ENCODE measurements at regions not wholly inside any gene's neighbourhood (a gene's known extent, or its start where the extent isn't known, plus 50 kb on each side); places are given as distances from the start of the nearest gene placed in this dataset.

DNA sequence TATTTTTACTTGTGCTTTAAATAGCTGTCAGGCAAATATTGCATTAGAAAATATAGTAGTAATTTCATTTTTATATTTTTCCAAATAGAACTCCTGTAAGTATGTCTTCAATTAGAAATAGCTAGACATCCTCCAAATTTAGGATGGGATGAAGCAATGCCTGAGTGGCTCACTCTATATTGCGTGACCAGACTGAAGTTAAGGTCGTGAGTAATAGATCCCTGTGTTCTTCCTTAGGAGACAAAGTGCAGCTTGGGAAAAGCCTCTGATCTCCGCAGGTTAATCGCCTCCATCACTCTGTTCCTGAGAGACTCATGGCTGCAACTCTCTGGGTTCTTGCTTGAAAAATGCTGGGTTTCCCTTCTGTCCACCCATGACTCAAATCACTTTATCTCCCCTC is 484.8 kb upstream of the ANKRD30A start:
- WGBS, 2 donors = 89 to 96% methylated on average over 4 of the region's 4 CpGs
- Histone ChIP-seq H3K4me3 (no peak overlapping the region), H3K9me3 (no peaks in the 10 kb centered on the region), H3K27me3 (no peaks in the 10 kb centered on the region), H3K4me1 (no peaks in the 10 kb centered on the region), H3K36me3 (no peaks in the 10 kb centered on the region), H3K27ac (no peak overlapping the region)
- TF ChIP-seq, protein P1, sequence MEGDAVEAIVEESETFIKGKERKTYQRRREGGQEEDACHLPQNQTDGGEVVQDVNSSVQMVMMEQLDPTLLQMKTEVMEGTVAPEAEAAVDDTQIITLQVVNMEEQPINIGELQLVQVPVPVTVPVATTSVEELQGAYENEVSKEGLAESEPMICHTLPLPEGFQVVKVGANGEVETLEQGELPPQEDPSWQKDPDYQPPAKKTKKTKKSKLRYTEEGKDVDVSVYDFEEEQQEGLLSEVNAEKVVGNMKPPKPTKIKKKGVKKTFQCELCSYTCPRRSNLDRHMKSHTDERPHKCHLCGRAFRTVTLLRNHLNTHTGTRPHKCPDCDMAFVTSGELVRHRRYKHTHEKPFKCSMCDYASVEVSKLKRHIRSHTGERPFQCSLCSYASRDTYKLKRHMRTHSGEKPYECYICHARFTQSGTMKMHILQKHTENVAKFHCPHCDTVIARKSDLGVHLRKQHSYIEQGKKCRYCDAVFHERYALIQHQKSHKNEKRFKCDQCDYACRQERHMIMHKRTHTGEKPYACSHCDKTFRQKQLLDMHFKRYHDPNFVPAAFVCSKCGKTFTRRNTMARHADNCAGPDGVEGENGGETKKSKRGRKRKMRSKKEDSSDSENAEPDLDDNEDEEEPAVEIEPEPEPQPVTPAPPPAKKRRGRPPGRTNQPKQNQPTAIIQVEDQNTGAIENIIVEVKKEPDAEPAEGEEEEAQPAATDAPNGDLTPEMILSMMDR (IDR thresholded peaks at IDR 0.05) = no peak
- no peak for TF ChIP-seq EP300 (IDR thresholded peaks at IDR 0.05)
- no peak for DNase-seq (ENCODE audit: low spot score in 2 of 2)

DNA sequence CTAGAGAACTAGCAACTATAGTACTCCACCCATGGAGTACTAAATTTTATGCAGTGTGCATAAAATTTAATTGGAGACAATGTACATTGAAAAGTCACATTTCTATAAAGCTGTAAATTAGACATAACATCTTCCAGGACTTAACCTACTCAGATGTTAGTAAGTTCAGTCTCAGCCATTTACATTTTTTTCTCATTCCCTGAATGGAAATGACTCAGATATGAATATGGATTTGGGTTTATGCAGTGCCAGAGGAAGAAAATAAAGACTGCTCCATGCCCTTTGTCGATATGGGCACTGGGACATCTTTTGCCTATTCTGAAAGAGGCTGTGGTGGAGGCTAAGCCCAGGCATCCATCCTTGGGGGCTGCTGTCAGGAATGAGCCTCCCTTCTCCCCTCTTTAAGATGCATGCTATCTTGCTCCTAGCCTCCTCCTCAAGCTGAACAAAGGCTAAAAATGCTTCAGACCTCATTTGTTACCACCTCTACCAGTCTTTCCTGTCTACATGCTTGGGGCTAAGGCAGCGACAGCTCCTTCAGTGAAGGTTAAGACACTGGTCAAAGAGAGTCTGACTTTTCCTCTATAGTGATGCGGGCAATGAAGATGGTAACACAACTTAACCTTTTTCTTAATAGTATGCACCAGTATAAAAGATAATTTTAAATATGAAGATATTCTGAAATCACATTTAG is 486.8 kb upstream of the ANKRD30A start:
- H3K9me3 ChIP-seq = no peaks in the 10 kb centered on the region
- 90 to 93% methylated on average over 3 of the region's 3 CpGs for WGBS, 2 donors
- H3K4me3 ChIP-seq = no peak overlapping the region
- H3K27me3 ChIP-seq = no peaks in the 10 kb centered on the region
- H3K4me1 ChIP-seq = no peaks in the 10 kb centered on the region
- H3K27ac ChIP-seq = no peak overlapping the region
- H3K36me3 ChIP-seq = no peaks in the 10 kb centered on the region
- DNase-seq (ENCODE audit: low spot score in 2 of 2) = no peak
- TF ChIP-seq POLR2A (IDR thresholded peaks at IDR 0.05) = no peak
- no peak for TF ChIP-seq EP300 (IDR thresholded peaks at IDR 0.05)
- TF ChIP-seq, protein P1 (IDR thresholded peaks at IDR 0.05) = no peak

DNA sequence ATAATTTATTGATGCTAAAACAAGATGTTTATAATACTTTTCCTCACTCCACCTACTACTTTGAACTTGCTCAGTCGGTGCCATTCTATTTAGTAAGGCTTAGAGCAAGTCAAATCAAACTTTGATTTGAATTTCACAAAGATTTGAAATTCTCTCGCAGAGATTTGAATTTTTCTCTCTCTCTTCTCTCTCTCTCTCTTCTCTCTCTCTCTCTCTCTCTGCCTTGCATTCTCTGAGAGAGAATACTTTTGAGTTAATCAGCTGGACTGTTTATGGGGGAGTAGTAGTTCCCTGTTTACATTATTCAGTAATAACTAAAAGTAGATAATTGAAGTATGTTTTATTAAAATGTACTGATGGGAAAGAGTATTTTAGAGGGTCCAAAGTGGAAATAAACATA is 488.5 kb upstream of the ANKRD30A start:
- H3K9me3 ChIP-seq = no peaks in the 10 kb centered on the region
- no peaks in the 10 kb centered on the region for H3K27me3 ChIP-seq
- WGBS, 2 donors = 71 to 79% methylated on average over 2 of the region's 2 CpGs
- H3K4me3 ChIP-seq = no peak overlapping the region
- TF ChIP-seq, protein P1 (IDR thresholded peaks at IDR 0.05) = no peak
- TF ChIP-seq POLR2A (IDR thresholded peaks at IDR 0.05) (no peak), EP300 (IDR thresholded peaks at IDR 0.05) (no peak)
- H3K36me3 ChIP-seq = no peaks in the 10 kb centered on the region
- H3K27ac ChIP-seq = no peak overlapping the region
- DNase-seq (ENCODE audit: low spot score in 2 of 2) = no peak
- no peaks in the 10 kb centered on the region for H3K4me1 ChIP-seq

DNA sequence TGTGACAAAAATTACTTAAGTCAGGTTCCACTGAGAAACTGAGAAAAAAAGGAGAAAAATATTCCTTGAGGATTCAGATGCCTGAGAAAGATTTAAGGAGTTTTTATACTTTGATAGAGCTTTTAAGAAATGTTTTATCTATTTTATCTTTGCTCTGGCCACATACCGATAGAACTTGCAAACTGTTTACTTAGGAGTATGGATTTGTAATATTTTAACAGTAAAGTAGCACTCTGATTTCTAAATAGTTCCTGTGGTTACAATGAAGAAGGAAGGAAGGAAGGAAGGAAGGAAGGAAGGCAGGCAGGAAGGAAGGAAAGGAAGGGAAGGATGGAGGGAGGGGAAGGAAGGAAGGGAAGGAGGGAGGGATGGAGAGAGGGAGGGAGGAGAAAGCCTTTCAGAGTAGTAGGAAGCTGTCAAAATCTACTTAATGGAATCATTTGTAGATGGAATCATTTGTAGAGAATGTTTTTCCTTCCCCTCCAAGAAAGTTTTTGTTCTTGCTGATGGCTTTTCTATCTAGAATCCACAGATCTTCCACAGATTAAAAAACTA is 489.0 kb upstream of the ANKRD30A start:
- H3K27ac ChIP-seq = no peak overlapping the region
- H3K36me3 ChIP-seq = no peaks in the 10 kb centered on the region
- DNase-seq (ENCODE audit: low spot score in 2 of 2) = no peak
- no peak overlapping the region for H3K4me3 ChIP-seq
- WGBS, 2 donors = 39 to 48% methylated on average over 1 of the region's 1 CpG
- no peaks in the 10 kb centered on the region for H3K27me3 ChIP-seq
- TF ChIP-seq, protein P1 (IDR thresholded peaks at IDR 0.05) = no peak
- TF ChIP-seq POLR2A (IDR thresholded peaks at IDR 0.05) (no peak), EP300 (IDR thresholded peaks at IDR 0.05) (no peak)
- H3K4me1 ChIP-seq = no peaks in the 10 kb centered on the region
- H3K9me3 ChIP-seq = peaks cover 0 to 5% (median 0%) of the 10 kb centered on the region in 4 donors

- 55 to 61% methylated on average over 4 of the region's 4 CpGs for WGBS, 2 donors
- Histone ChIP-seq H3K27me3 (no peaks in the 10 kb centered on the region), H3K4me1 (no peaks in the 10 kb centered on the region), H3K4me3 (no peak overlapping the region), H3K9me3 (peaks cover 0 to 5% (median 0%) of the 10 kb centered on the region in 4 donors), H3K36me3 (no peaks in the 10 kb centered on the region), H3K27ac (no peak overlapping the region)
- DNase-seq (ENCODE audit: low spot score in 2 of 2) = no peak
- no peak for TF ChIP-seq POLR2A (IDR thresholded peaks at IDR 0.05)
- TF ChIP-seq EP300 (IDR thresholded peaks at IDR 0.05) = no peak
- TF ChIP-seq, protein P1 (IDR thresholded peaks at IDR 0.05) = no peak
Observed at GRCh38 chr10:36634916-36635315, 490.5 kb upstream of the ANKRD30A start.
